Stomach smooth muscle (tissue), 2 donors: ENCODE measurements at regions not wholly inside any gene's neighbourhood (a gene's known extent, or its start where the extent isn't known, plus 50 kb on each side); places are given as distances from the start of the nearest gene placed in this dataset.

Experiments used
- H3K27ac ChIP-seq: one replicate; pipeline ENCODE4 v1.7.0; 2013; ENCODE audit warnings: mild to moderate bottlenecking, low read length, inconsistent platforms
- H3K27me3 ChIP-seq, 2 donors: one replicate each; pipeline ENCODE4 v1.7.0; 2013; ENCODE audit warnings: low read length in 2 of 2; ENCODE audit not compliant: insufficient read depth in 2 of 2, control insufficient read depth in 1 of 2
- H3K36me3 ChIP-seq, 2 donors: one replicate each; pipeline ENCODE4 v1.7.0; 2013; ENCODE audit warnings: low read length in 2 of 2; ENCODE audit not compliant: control insufficient read depth in 2 of 2, insufficient read depth in 2 of 2
- H3K4me1 ChIP-seq: one replicate; pipeline ENCODE4 v1.7.0; 2013; ENCODE audit warnings: low read length; ENCODE audit not compliant: control insufficient read depth, insufficient read depth
- H3K4me3 ChIP-seq, 2 donors: one replicate each; pipeline ENCODE4 v1.7.0; 2013; ENCODE audit warnings: low read length in 2 of 2
- H3K9ac ChIP-seq, 2 donors: one replicate each; pipeline ENCODE4 v1.7.0; 2013; ENCODE audit warnings: low read length in 2 of 2, mild to moderate bottlenecking in 1 of 2
- H3K9me3 ChIP-seq, 2 donors: one replicate each; pipeline ENCODE4 v1.7.0; 2013; ENCODE audit warnings: low read length in 2 of 2; ENCODE audit not compliant: control insufficient read depth in 2 of 2
- donor health status: healthy.
- donor health status: Pancreatic carcinoma.

GRCh38 chr4:122973465-122973864 lies 51.1 kb upstream of the NUDT6 start:
- Histone ChIP-seq H3K27me3 (no peaks in the 10 kb centered on the region), H3K4me1 (no peaks in the 10 kb centered on the region), H3K9ac (no peak overlapping the region), H3K9me3 (no peaks in the 10 kb centered on the region), H3K36me3 (peaks cover 0 to 7% of the 10 kb centered on the region in 2 donors), H3K27ac (no peak overlapping the region), H3K4me3 (no peak overlapping the region)

DNA sequence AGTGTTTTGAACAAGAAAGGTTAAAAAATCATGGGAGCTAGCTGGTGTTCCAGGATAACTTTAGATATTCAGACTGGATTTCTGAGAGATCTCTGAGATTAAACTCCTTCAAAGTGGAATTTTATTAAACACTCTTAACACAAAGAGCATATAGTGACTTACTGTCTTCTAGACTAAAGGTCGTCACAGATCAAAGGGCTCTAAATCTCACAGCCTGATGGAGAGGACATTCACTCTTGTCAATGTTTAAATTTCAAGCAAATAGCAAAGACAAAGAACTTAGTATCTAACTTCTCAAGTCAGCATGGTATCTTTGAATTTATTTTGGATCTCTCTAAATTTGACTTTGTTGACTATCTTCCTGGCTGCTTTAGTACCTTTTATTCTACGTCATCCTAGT lies 53.7 kb upstream of the NUDT6 start:
- H3K9ac ChIP-seq: no peak overlapping the region
- H3K27ac ChIP-seq: no peak overlapping the region
- H3K36me3 ChIP-seq: peaks cover 3 to 7% of the 10 kb centered on the region in 2 donors
- H3K4me1 ChIP-seq: no peaks in the 10 kb centered on the region
- no peak overlapping the region for H3K4me3 ChIP-seq
- H3K27me3 ChIP-seq: no peaks in the 10 kb centered on the region
- no peaks in the 10 kb centered on the region for H3K9me3 ChIP-seq

DNA sequence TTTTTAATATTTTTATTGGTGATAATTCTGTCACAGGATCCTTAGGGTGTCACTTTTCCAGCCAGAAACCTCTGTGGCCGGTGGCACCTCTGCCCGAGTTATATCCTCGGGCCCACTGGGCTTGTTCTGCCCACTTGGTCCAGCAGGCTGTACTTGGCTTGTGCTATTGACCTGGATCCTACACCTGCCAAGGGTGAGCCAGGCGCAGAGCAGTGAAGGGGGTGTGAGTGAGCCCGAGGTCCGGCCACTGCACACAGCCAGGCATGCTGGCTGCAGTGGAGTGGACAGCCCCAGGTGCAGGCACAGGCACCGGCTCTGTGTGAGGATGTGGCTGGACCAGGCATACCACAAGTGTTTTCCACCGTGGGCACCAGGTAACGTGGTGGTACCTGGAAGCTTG lies 54.7 kb upstream of the NUDT6 start:
- no peak overlapping the region for H3K27ac ChIP-seq
- H3K36me3 ChIP-seq: peaks cover 3 to 7% of the 10 kb centered on the region in 2 donors
- no peaks in the 10 kb centered on the region for H3K27me3 ChIP-seq
- H3K4me3 ChIP-seq: no peak overlapping the region
- no peaks in the 10 kb centered on the region for H3K4me1 ChIP-seq
- H3K9ac ChIP-seq: no peak overlapping the region
- H3K9me3 ChIP-seq: no peaks in the 10 kb centered on the region

DNA sequence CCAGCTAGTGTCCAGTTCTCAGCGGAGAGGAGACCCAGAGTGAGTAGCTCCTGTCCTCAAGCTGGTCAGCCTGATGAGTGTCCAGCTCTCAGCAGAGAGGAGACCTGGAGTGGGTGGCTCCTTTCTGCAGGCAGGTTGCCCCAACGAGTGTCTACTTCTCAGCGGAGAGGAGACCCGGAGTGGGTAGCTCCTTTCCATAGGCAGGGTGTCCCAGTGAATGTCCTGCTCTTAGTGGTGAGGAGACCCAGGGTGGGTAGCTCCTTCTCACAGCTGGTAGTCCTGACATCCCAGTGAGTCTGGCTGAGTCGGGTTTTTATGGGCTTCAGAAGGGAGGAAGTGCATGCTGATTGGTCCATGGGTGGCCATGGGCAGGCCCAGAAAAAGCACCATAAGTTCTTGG lies 55.7 kb upstream of the NUDT6 start:
- Histone ChIP-seq H3K9me3 (no peaks in the 10 kb centered on the region), H3K4me1 (no peaks in the 10 kb centered on the region), H3K9ac (no peak overlapping the region), H3K36me3 (peaks cover 3 to 7% of the 10 kb centered on the region in 2 donors), H3K4me3 (no peak overlapping the region), H3K27me3 (no peaks in the 10 kb centered on the region), H3K27ac (no peak overlapping the region)

DNA sequence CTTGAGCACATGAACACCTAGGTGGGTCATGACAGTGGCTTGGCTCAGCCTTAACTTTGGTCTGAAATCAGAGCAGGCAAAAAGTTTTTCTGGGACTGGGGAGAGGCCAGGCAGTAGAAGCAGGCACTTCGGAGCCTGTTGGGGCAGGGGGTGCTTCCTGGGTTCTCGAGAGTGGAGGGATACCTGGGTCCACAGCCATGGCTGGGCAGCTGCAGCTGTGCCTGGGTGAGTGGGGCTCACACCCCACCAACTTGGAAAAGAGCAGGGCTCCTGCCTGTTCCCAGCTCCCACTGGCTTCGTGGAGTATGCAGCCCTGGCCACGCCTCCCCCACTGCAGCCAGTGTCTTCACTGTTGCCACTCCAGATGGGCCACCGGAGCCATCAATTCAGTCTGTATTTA lies 56.4 kb upstream of the NUDT6 start:
- H3K4me3 ChIP-seq: no peak overlapping the region
- H3K27ac ChIP-seq: no peak overlapping the region
- H3K9me3 ChIP-seq: no peaks in the 10 kb centered on the region
- peaks cover 3 to 7% of the 10 kb centered on the region in 2 donors for H3K36me3 ChIP-seq
- no peak overlapping the region for H3K9ac ChIP-seq
- no peaks in the 10 kb centered on the region for H3K27me3 ChIP-seq
- no peaks in the 10 kb centered on the region for H3K4me1 ChIP-seq

GRCh38 chr4:122980860-122981259 lies 58.5 kb upstream of the NUDT6 start:
- Histone ChIP-seq H3K4me3 (no peak overlapping the region), H3K9me3 (no peaks in the 10 kb centered on the region), H3K27me3 (no peaks in the 10 kb centered on the region), H3K9ac (no peak overlapping the region), H3K27ac (no peak overlapping the region), H3K36me3 (peaks cover 3 to 7% of the 10 kb centered on the region in 2 donors), H3K4me1 (no peaks in the 10 kb centered on the region)

DNA sequence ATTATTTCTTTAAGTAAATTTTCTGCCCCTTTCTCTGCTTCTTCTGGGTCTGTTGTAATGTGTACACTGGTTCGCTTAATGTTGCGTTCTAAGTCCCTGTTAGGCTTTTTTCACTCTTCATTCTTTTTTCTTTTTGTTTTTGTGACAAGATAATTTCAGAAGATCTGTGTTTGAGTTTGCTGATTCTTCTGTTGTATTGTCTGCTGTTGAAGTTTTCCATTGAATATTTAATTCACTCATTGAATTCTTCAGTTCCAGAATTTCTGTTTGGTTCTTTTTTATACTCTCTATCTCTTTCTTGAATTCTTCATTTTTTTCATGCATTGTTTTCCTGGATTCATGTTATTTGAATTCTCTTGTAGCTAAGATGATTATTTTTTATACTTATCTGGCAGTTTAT lies 66.3 kb upstream of the NUDT6 start:
- Histone ChIP-seq H3K36me3 (peaks cover 0 to 2% of the 10 kb centered on the region in 2 donors), H3K27ac (no peak overlapping the region), H3K4me1 (no peaks in the 10 kb centered on the region), H3K9ac (no peak overlapping the region), H3K4me3 (no peak overlapping the region), H3K27me3 (no peaks in the 10 kb centered on the region), H3K9me3 (peaks cover 2 to 7% of the 10 kb centered on the region in 2 donors)

GRCh38 chr4:122990891-122991290 lies 68.5 kb upstream of the NUDT6 start:
- Histone ChIP-seq H3K36me3 (peaks cover 0 to 2% of the 10 kb centered on the region in 2 donors), H3K27me3 (no peaks in the 10 kb centered on the region), H3K4me3 (no peak overlapping the region)

DNA sequence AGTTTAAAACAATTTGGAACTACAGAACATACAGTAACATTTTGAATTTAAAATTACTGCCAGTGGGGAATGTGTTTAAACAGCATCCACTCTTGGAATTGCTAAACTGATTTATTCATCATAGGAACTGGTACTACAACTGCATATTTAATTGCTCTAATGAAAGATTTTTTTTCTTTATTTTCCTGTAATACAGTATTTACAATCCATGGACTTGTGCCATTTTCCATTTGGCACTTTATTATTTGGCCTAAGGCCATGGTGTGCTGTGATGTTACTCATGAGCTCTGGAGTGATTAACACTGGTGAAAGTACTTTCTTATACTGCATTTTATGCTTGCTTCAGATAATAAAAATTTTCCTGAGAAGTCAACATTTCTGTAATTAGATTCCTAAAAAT lies 69.7 kb upstream of the NUDT6 start:
- H3K9me3 ChIP-seq: peaks cover 2 to 7% of the 10 kb centered on the region in 2 donors
- peaks cover 0 to 2% of the 10 kb centered on the region in 2 donors for H3K36me3 ChIP-seq
- no peaks in the 10 kb centered on the region for H3K27me3 ChIP-seq
- H3K4me1 ChIP-seq: no peaks in the 10 kb centered on the region
- no peak overlapping the region for H3K9ac ChIP-seq
- no peak overlapping the region for H3K27ac ChIP-seq
- H3K4me3 ChIP-seq: no peak overlapping the region

More at GRCh38 chr4:122990891-122991290, 68.5 kb upstream of the NUDT6 start:
- Histone ChIP-seq H3K27ac (no peak overlapping the region), H3K9ac (no peak overlapping the region), H3K4me1 (no peaks in the 10 kb centered on the region), H3K9me3 (peaks cover 2 to 7% of the 10 kb centered on the region in 2 donors)

GRCh38 chr4:122992641-122993040 lies 70.2 kb upstream of the NUDT6 start:
- no peaks in the 10 kb centered on the region for H3K27me3 ChIP-seq
- no peak overlapping the region for H3K4me3 ChIP-seq
- no peaks in the 10 kb centered on the region for H3K4me1 ChIP-seq
- peaks cover 0 to 2% of the 10 kb centered on the region in 2 donors for H3K36me3 ChIP-seq
- no peak overlapping the region for H3K27ac ChIP-seq
- H3K9ac ChIP-seq: no peak overlapping the region
- H3K9me3 ChIP-seq: peaks cover 2 to 7% of the 10 kb centered on the region in 2 donors

- Histone ChIP-seq H3K27me3 (no peaks in the 10 kb centered on the region), H3K4me3 (no peak overlapping the region), H3K27ac (no peak overlapping the region), H3K36me3 (no peaks in the 10 kb centered on the region), H3K4me1 (no peaks in the 10 kb centered on the region), H3K9me3 (no peaks in the 10 kb centered on the region), H3K9ac (no peak overlapping the region)
Measured at GRCh38 chr4:122996350-122996749, 74.0 kb upstream of the NUDT6 start.
